ENCODE measurements at regions not wholly inside any gene's neighbourhood (a gene's known extent, or its start where the extent isn't known, plus 50 kb on each side); places are given as distances from the start of the nearest gene placed in this dataset.

GRCh38 chr15:29411299-29411698 lies 141.7 kb upstream of the NSMCE3 start:
- no peak for DNase-seq

DNA sequence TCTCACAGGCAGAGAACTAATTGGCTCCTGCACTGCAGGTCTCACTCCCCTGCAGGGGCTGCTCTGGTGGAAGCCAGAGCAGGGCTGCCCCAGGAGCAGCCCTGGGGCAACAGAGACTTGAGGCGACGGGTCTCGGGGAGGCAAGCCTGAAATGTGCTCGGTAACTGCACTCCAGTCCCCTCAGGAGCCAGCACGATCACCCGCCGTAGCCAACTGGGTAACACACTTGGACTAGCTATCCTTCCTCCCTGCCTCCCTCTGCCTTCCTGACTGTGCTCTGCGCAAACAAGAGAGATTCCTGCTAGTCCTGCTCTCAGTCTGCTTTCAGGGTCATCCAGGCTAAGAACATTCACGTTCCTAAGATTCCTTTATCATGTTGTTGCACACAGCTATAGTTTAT lies 140.7 kb upstream of the NSMCE3 start:
- DNase-seq, result no peak

GRCh38 chr15:29409890-29410289 lies 140.3 kb upstream of the NSMCE3 start:
- DNase-seq, result no peak

GRCh38 chr15:29405564-29405963 lies 135.9 kb upstream of the NSMCE3 start:
- no peak for DNase-seq

- DNase-seq, result no peak
These were observed 134.2 kb upstream of the NSMCE3 start for GRCh38 chr15:29403772-29404171.

- DNase-seq, result no peak
These were observed 132.0 kb upstream of the NSMCE3 start for GRCh38 chr15:29401644-29402043.

DNA sequence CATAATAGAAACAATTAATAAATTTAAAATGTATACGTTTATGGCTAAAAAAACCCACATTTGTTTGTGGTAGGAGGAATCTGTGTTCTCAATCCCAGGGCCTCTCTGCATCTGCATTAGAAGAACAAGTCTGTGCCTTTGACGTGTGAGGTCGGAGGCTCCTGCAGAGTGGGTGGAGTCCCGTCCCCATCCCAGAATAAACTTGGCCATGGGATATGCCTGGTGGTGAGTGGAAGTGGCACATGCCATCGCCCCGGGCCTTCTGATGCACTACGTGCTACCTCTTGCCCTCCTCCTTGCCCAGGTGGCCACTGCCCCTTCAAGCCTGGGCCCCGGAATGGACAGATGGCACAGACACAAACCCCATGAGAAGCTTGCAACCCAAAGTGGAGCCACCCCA lies 131.1 kb upstream of the NSMCE3 start:
- DNase-seq, result no peak

- DNase-seq, result no peak
These were observed 129.3 kb upstream of the NSMCE3 start for GRCh38 chr15:29398907-29399306.

- no peak for DNase-seq
These were observed 126.7 kb upstream of the NSMCE3 start for GRCh38 chr15:29396176-29396811.

GRCh38 chr15:29393443-29393842 lies 123.8 kb upstream of the NSMCE3 start:
- no peak for DNase-seq

DNA sequence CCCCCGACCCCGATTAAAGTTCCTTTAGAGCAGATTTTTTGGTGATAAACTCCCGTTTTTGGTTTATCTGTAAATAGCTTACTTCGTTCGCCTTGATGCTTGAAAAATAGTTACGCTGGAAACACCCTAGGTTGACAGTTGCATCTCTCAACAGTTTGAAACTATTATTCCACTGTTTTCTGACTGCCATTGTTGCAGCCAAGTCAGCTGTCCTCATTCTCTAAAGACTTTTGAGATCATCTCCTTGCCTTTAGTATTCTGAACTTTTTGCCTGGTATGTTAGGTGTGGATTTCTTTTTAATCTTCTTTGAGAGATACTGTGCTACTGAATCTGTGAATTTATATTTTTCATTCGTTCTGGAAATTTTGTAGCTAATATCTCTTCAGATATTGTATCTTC lies 122.7 kb upstream of the NSMCE3 start:
- no peak for DNase-seq

GRCh38 chr15:29390051-29390450 lies 120.4 kb upstream of the NSMCE3 start:
- no peak for DNase-seq

GRCh38 chr15:29386523-29386922 lies 116.9 kb upstream of the NSMCE3 start:
- no peak for DNase-seq

DNA sequence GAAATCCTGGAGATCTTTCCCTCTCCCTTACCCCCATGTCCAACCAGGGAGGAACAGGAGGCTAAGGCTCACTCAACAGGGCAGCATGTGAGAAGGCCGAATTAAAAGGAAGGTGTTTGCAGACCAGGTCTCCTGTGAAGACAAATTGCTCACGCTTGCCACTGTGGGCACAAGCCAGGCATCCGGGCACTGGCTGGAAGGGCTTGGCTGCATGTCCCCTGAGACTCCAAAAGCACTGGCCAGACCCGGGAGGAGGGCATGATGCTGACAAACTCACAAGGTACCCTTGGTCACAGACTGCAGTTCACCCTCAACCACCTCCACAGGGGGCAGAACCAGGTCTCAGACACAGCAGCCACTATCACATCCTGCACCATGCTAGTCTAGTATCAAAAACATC lies 113.7 kb upstream of the NSMCE3 start:
- DNase-seq, result no peak

DNA sequence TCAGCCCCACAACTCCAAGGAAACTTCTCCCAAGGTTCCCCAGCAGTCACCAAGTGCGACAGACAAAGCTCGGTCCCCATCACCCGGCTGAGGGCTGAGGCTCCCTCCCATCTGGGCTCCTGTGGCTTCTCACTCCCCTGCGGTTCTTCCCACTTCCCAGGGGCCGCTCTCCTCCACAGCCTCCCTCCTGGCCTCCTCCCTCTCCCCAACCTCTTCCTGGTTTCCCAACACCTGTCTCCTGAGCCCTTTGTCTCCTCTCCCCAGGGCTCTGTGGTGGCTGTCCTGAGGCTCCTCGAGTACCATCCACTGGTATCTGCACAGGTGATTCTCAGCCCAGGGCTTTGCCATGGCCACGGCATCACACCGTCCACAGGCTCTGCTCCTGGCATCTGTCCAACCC lies 113.2 kb upstream of the NSMCE3 start:
- DNase-seq, result no peak

DNA sequence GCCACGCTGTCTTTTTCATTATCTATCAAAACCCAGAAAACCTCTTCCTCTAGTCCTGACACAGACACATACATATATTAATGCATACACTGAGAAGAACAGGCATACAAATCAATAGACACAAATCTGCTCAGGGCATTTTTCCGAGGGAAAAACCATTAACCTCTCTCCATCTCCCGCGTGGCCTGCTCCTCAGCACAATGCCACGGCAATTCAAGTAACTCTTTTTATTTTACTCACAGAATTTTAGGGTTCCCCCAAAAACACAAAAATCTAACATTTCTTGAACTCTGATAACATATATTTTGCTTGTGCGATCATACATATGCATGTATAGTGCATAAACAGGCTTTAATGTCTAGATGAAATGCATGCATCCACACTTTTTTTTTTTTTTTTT lies 110.8 kb upstream of the NSMCE3 start:
- no peak for DNase-seq

- DNase-seq, result no peak
These were observed 110.0 kb upstream of the NSMCE3 start for GRCh38 chr15:29379647-29380046.

DNA sequence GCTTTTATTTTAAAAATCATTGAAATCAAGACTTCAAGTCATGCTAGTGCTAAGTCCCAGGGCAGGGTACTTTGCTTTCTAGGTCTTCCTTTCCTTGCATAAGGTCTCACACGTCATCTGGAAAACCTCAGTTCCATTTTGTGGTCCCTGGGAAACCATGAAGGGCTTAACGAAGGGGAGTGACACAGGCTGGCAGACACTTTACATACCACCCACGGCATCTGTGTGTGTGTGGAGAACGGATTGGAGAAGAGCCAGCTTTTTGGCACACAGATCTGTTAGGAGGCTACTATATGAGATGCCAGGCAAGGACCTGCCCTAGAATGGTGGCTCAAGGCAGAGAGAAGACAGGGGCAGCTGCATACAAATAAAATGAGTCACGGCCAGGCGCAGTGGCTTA lies 107.5 kb upstream of the NSMCE3 start:
- no peak for DNase-seq

GRCh38 chr15:29376590-29376989 lies 107.0 kb upstream of the NSMCE3 start:
- no peak for DNase-seq

DNA sequence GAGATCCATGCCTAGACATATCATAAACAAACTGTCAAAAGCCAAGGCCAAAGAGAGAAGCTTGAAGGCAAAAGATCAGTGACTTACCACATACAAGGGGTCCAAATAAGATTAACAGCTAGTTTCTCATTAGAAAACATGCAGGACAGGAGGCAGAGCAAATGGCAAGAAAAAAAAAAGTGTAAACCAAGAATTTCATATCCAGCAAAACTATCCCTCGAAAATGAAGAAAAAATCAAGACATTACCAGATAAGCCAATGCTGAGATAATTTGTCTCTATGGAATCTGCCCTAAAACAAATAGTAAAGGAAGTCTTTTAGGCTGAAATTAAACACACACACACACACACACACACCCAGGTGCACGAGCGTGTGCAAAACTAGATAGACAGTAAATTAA lies 99.6 kb upstream of the NSMCE3 start:
- DNase-seq, result no peak

- DNase-seq, result no peak
These were observed 94.9 kb upstream of the NSMCE3 start for GRCh38 chr15:29364426-29365078.

GRCh38 chr15:29361560-29361959 lies 91.9 kb upstream of the NSMCE3 start:
- DNase-seq, result no peak

GRCh38 chr15:29360152-29360551 lies 90.5 kb upstream of the NSMCE3 start:
- DNase-seq, result no peak

GRCh38 chr15:29356786-29357185 lies 87.2 kb upstream of the NSMCE3 start:
- DNase-seq, result no peak

DNA sequence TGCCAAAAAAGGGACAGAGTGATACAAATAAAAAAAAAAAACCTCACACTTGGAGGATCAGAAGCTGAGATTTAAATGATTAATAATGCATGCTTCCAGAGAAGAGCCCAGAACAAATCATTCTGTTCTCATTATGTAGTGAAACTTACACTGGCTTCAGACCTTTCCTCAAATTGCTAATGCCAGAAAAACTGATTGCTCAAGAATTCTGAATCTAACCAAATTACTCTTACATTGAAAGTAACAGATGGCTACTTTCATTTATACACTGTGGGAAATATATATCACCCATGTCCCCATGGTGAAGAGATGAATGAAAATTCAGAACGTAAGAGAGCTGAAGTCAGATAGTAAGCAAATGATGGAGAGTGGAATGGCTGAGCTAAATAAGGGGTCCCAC lies 85.9 kb upstream of the NSMCE3 start:
- no peak for DNase-seq

Measured in NCI-H1105 treated with DMSO at 0.1 percent for 48 hours (cell line).